GM12878 (cell line): ENCODE measurements at regions not wholly inside any gene's neighbourhood (a gene's known extent, or its start where the extent isn't known, plus 50 kb on each side); places are given as distances from the start of the nearest gene placed in this dataset.

Experiments
- ATAC-seq: fragments of 200-7000 bp; cut with Tn5 transposase; 3 replicates; pipeline ENCODE4 v1.9.1; 2020; ENCODE audit warnings: mild to moderate bottlenecking, moderate library complexity
- BruUV-seq: library from RNA; stranded (reverse); fragments of 400-500 nt; replicated peaks from 2 replicates; lab custom pipeline; 2021; lab: Mats Ljungman, UMichigan
- CTCF ChIA-PET: fragments of 300-600 bp; sonication (Branson Sonifier 250); formaldehyde crosslinking; extraction: SDS; loops from one replicate; lab custom pipeline; 2021; ENCODE audit warnings: inconsistent platforms; lab: Yijun Ruan, JAX
- POLR2A ChIA-PET: fragments of 350-600 bp; formaldehyde crosslinking; extraction: SDS; loops from one replicate; lab custom pipeline; 2021; ENCODE audit warnings: inconsistent platforms; lab: Charles Lee
- RAD21 ChIA-PET: fragments of 300-600 bp; sonication (Branson Sonifier 250); formaldehyde crosslinking; loops from one replicate; lab custom pipeline; 2023; ENCODE audit warnings: antibody characterized with exemption; ENCODE audit not compliant: unreplicated experiment; lab: Charles Lee
- SMC1A ChIA-PET: fragments of 300-600 bp; sonication (Branson Sonifier 250); formaldehyde crosslinking; loops from one replicate; lab custom pipeline; 2023; ENCODE audit not compliant: unreplicated experiment, uncharacterized antibody; lab: Charles Lee
- DNase-seq: peaks from one replicate; pipeline ENCODE4 v3.0.0-alpha.2; 2011; ENCODE audit warnings: low read depth, low spot score
- FAIRE-seq: peaks from 3 replicates; lab custom pipeline; 2011; peaks lifted over from hg19 to GRCh38; lab: Jason Lieb, UNC
- H2AFZ ChIP-seq: 2 replicates; pipeline ENCODE4 v1.6.0; 2011; ENCODE audit warnings: low read depth, low read length, control low read depth; ENCODE audit not compliant: control insufficient read depth
- H3K27ac ChIP-seq: 2 replicates; pipeline ENCODE4 v1.5.1; 2011; ENCODE audit warnings: control low read depth; ENCODE audit not compliant: control insufficient read depth, insufficient read depth
- H3K27me3 ChIP-seq, 2 experiments: replicated peaks in 1 of 2; 2 replicates each; pipeline versions ENCODE4 v1.6.0 to v1.6.1; 2011; ENCODE audit warnings: low read length in 1 of 2; ENCODE audit not compliant: control insufficient read depth in 2 of 2, insufficient read depth in 2 of 2
- H3K36me3 ChIP-seq, 2 experiments: 2 replicates each; pipeline ENCODE4 v1.5.1; 2011; ENCODE audit warnings: low read length in 1 of 2; ENCODE audit not compliant: control insufficient read depth in 2 of 2, insufficient read depth in 2 of 2
- H3K4me1 ChIP-seq: 2 replicates; pipeline ENCODE4 v1.6.1; 2011; ENCODE audit warnings: mild to moderate bottlenecking, low read length, moderate library complexity, mixed read lengths; ENCODE audit not compliant: control insufficient read depth, insufficient read depth
- H3K4me2 ChIP-seq: 2 replicates; pipeline ENCODE4 v1.6.0; 2011; ENCODE audit warnings: control low read depth; ENCODE audit not compliant: control insufficient read depth, insufficient read depth
- H3K4me3 ChIP-seq: fragments of 200-600 bp; sonication (generic); 2 replicates; pipeline ENCODE4 v1.5.1; 2016
- H3K79me2 ChIP-seq: 2 replicates; pipeline ENCODE4 v1.6.0; 2011; ENCODE audit warnings: low read length; ENCODE audit not compliant: control insufficient read depth, insufficient read depth
- H3K9ac ChIP-seq: 2 replicates; pipeline ENCODE4 v1.8.0; 2011; ENCODE audit warnings: low read length, control low read depth, mixed read lengths; ENCODE audit not compliant: control insufficient read depth, insufficient read depth
- H3K9me3 ChIP-seq: replicated peaks from 3 replicates; pipeline ENCODE4 v1.5.1; 2011; ENCODE audit warnings: mild to moderate bottlenecking, low read length; ENCODE audit not compliant: control insufficient read depth, insufficient read depth
- H4K20me1 ChIP-seq: 2 replicates; pipeline ENCODE4 v1.6.0; 2011; ENCODE audit not compliant: control insufficient read depth, insufficient read depth
- BHLHE40 ChIP-seq, 2 experiments: fragments of 450-650 bp in 1 of 2; IDR thresholded peaks; 2 replicates each; pipeline ENCODE4 v1.6.1; 2011 to 2017; ENCODE audit warnings: low read depth in 2 of 2, borderline replicate concordance in 1 of 2, improper control_type of control experiment in 1 of 2, low read length in 1 of 2, mild to moderate bottlenecking in 1 of 2
- EZH2 ChIP-seq: IDR thresholded peaks from 2 replicates; pipeline ENCODE4 v1.6.1; 2012; ENCODE audit warnings: low read depth, mild to moderate bottlenecking, control low read depth, inconsistent platforms, low read length, borderline replicate concordance; ENCODE audit not compliant: control insufficient read depth
- IRF4 ChIP-seq: IDR thresholded peaks from 2 replicates; pipeline ENCODE4 v1.6.1; 2011; ENCODE audit warnings: low read depth, low read length
- RAD21 ChIP-seq: IDR thresholded peaks from 2 replicates; pipeline ENCODE4 v1.6.1; 2011; ENCODE audit warnings: mild to moderate bottlenecking, low read depth, low read length, moderate library complexity; ENCODE audit not compliant: insufficient read depth
- RUNX3 ChIP-seq: IDR thresholded peaks from 2 replicates; pipeline ENCODE4 v1.6.1; 2012; ENCODE audit warnings: low read length, inconsistent platforms
- SPI1 ChIP-seq: IDR thresholded peaks from 2 replicates; pipeline ENCODE4 v1.6.1; 2011; ENCODE audit warnings: low read depth, mild to moderate bottlenecking, low read length, moderate library complexity, borderline replicate concordance; ENCODE audit not compliant: insufficient read depth
- SREBF1 ChIP-seq: IDR thresholded peaks from 2 replicates; pipeline ENCODE4 v1.6.1; 2012; ENCODE audit warnings: mild to moderate bottlenecking, low read length
- TCF12 ChIP-seq: IDR thresholded peaks from 2 replicates; pipeline ENCODE4 v1.6.1; 2011; ENCODE audit warnings: low read depth, mild to moderate bottlenecking, low read length
- in situ Hi-C: fragments of 300-500 bp; cut with MboI; formaldehyde crosslinking; loops from 9 replicates; pipeline ENCODE4 v1.14.3; 2018; ENCODE audit warnings: mixed read lengths
- intact Hi-C: fragments of 100-400 bp; cut with micrococcal nuclease; formaldehyde crosslinking; loops from one replicate; pipeline ENCODE4 v1.14.2; 2022; ENCODE audit not compliant: unreplicated experiment
- TF ChIP-seq, protein P1 (sequence below): fragments of 450-650 bp; IDR thresholded peaks from 2 replicates; pipeline ENCODE4 v1.6.1; 2017; ENCODE audit warnings: mild to moderate bottlenecking, moderate library complexity
- TF ChIP-seq, protein P2 (sequence below): fragments of 450-650 bp; IDR thresholded peaks from 2 replicates; pipeline ENCODE4 v1.6.1; 2018; ENCODE audit warnings: borderline replicate concordance, mild to moderate bottlenecking; ENCODE audit not compliant: partially characterized antibody
- TF ChIP-seq, protein P3 (sequence below): IDR thresholded peaks from 2 replicates; pipeline ENCODE4 v1.6.1; 2011; ENCODE audit warnings: borderline replicate concordance, low read depth, mild to moderate bottlenecking, moderate library complexity, low read length; ENCODE audit not compliant: insufficient read depth, poor library complexity, severe bottlenecking

DNA sequence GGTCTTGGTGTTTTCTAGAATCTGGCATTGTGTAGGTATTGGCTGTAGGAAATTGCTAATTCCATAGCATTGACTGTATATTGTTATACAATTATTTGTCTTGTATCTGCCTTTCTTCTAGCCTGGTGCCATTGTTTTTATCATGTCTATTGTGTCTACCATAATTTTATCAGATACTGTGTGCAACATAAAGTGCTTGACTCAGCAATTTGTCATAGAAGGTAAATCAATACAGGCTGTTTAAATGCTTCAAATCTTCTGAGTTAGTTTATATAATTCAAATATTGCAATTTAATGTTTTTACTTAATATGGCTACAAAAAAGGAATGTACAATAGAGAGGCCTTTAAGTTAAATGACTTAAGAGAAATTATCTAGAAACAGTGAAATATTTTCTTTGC is 263.3 kb upstream of the UGT8 start (continued):
- TF ChIP-seq, protein P1, sequence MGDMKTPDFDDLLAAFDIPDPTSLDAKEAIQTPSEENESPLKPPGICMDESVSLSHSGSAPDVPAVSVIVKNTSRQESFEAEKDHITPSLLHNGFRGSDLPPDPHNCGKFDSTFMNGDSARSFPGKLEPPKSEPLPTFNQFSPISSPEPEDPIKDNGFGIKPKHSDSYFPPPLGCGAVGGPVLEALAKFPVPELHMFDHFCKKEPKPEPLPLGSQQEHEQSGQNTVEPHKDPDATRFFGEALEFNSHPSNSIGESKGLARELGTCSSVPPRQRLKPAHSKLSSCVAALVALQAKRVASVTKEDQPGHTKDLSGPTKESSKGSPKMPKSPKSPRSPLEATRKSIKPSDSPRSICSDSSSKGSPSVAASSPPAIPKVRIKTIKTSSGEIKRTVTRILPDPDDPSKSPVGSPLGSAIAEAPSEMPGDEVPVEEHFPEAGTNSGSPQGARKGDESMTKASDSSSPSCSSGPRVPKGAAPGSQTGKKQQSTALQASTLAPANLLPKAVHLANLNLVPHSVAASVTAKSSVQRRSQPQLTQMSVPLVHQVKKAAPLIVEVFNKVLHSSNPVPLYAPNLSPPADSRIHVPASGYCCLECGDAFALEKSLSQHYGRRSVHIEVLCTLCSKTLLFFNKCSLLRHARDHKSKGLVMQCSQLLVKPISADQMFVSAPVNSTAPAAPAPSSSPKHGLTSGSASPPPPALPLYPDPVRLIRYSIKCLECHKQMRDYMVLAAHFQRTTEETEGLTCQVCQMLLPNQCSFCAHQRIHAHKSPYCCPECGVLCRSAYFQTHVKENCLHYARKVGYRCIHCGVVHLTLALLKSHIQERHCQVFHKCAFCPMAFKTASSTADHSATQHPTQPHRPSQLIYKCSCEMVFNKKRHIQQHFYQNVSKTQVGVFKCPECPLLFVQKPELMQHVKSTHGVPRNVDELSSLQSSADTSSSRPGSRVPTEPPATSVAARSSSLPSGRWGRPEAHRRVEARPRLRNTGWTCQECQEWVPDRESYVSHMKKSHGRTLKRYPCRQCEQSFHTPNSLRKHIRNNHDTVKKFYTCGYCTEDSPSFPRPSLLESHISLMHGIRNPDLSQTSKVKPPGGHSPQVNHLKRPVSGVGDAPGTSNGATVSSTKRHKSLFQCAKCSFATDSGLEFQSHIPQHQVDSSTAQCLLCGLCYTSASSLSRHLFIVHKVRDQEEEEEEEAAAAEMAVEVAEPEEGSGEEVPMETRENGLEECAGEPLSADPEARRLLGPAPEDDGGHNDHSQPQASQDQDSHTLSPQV, result no peak

DNA sequence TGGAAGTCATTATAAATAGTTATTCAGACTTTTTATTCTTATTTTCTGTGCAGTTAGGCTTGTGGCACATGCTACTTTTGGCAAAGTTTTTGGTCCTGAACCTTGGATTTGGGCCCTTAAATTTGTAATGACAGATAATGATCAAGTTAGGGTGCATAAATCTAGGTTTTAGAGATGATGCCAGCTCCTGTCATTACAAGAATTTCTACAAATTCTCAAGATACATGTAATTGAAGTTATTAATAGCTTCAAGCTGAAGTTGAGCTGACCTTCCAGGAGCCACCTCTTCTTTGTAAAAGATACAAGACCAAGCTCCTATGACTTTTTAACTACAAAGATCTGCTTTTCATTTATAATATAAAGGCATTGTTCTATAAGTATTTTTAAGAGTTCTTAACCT is 255.6 kb upstream of the UGT8 start:
- Histone ChIP-seq H3K9ac (no peak overlapping the region), H3K79me2 (no peaks in the 10 kb centered on the region), H3K27me3 (no peaks in the 10 kb centered on the region), H3K27ac (no peak overlapping the region), H4K20me1 (no peaks in the 10 kb centered on the region), H2AFZ (no peak overlapping the region), H3K4me1 (no peaks in the 10 kb centered on the region), H3K4me3 (no peak overlapping the region), H3K4me2 (no peak overlapping the region), H3K9me3 (no peaks in the 10 kb centered on the region), H3K36me3 (no peaks in the 10 kb centered on the region)
- in situ Hi-C loops, result no loop called here
- FAIRE-seq, result no peak
- intact Hi-C loops, result no loop called here
- RAD21 ChIA-PET, result no interaction called here
- SMC1A ChIA-PET, result interaction anchor here (0.7 to 1.3 kb wide), 2 partner anchors 10 to 1076 kb away, joined by 3 read pairs; no protein-coding TSS in a partner anchor
- no peak for DNase-seq
- CTCF ChIA-PET, result interaction anchor here (0.9 kb wide), 1 partner anchor 42 kb away, joined by 3 read pairs; no protein-coding TSS in a partner anchor
- no TSS peak for BruUV-seq
- no peak for ATAC-seq
- POLR2A ChIA-PET, result no interaction called here
- TF ChIP-seq EZH2 (no peak), SPI1 (no peak), TCF12 (no peak), RUNX3 (no peak), SREBF1 (no peak), RAD21 (no peak), BHLHE40 (IDR thresholded peaks at IDR 0.05; ENCODE audit: borderline replicate concordance in 1 of 2, low read depth in 2 of 2, low read length in 1 of 2) (no peak), IRF4 (no peak)
- TF ChIP-seq, protein P2, sequence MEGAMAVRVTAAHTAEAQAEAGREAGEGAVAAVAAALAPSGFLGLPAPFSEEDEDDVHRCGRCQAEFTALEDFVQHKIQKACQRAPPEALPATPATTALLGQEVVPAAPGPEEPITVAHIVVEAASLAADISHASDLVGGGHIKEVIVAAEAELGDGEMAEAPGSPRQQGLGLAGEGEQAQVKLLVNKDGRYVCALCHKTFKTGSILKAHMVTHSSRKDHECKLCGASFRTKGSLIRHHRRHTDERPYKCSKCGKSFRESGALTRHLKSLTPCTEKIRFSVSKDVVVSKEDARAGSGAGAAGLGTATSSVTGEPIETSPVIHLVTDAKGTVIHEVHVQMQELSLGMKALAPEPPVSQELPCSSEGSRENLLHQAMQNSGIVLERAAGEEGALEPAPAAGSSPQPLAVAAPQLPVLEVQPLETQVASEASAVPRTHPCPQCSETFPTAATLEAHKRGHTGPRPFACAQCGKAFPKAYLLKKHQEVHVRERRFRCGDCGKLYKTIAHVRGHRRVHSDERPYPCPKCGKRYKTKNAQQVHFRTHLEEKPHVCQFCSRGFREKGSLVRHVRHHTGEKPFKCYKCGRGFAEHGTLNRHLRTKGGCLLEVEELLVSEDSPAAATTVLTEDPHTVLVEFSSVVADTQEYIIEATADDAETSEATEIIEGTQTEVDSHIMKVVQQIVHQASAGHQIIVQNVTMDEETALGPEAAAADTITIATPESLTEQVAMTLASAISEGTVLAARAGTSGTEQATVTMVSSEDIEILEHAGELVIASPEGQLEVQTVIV, result no peak
- TF ChIP-seq, protein P3, sequence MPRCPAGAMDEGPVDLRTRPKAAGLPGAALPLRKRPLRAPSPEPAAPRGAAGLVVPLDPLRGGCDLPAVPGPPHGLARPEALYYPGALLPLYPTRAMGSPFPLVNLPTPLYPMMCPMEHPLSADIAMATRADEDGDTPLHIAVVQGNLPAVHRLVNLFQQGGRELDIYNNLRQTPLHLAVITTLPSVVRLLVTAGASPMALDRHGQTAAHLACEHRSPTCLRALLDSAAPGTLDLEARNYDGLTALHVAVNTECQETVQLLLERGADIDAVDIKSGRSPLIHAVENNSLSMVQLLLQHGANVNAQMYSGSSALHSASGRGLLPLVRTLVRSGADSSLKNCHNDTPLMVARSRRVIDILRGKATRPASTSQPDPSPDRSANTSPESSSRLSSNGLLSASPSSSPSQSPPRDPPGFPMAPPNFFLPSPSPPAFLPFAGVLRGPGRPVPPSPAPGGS, result no peak
